ENCODE measurements at regions not wholly inside any gene's neighbourhood (a gene's known extent, or its start where the extent isn't known, plus 50 kb on each side); places are given as distances from the start of the nearest gene placed in this dataset.

DNA sequence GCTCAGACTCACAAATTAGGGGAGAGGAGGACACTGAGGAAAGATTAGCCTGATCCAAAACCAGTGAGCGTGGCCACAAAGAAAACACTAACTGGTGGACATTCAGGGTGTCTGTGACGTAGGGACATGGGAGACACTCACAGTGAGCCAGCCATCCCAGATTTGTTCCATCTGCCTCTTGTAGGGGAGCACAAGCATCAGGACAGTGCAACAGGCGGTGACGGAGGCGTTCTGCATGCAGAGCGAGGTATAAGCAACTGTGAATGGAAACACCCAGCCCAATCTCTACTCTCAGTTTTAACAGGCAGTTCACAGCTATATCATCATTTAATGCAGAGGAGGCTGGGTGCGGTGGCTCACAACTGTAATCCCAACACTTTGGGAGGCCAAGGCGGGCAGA lies 52.8 kb upstream of the TOMM7 start:
- Histone ChIP-seq H3K4me3 (ENCODE audit: low read depth, low read length) (no peak overlapping the region), H3K9me3 (ENCODE audit: severe bottlenecking) (no peaks in the 10 kb centered on the region), H3K27me3 (ENCODE audit: insufficient read depth, low read depth, severe bottlenecking) (no peaks in the 10 kb centered on the region), H3K36me3 (no peaks in the 10 kb centered on the region), H3K27ac (no peak overlapping the region)
- DNase-seq, result no peak
- TF ChIP-seq, protein P1, sequence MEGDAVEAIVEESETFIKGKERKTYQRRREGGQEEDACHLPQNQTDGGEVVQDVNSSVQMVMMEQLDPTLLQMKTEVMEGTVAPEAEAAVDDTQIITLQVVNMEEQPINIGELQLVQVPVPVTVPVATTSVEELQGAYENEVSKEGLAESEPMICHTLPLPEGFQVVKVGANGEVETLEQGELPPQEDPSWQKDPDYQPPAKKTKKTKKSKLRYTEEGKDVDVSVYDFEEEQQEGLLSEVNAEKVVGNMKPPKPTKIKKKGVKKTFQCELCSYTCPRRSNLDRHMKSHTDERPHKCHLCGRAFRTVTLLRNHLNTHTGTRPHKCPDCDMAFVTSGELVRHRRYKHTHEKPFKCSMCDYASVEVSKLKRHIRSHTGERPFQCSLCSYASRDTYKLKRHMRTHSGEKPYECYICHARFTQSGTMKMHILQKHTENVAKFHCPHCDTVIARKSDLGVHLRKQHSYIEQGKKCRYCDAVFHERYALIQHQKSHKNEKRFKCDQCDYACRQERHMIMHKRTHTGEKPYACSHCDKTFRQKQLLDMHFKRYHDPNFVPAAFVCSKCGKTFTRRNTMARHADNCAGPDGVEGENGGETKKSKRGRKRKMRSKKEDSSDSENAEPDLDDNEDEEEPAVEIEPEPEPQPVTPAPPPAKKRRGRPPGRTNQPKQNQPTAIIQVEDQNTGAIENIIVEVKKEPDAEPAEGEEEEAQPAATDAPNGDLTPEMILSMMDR (IDR thresholded peaks at IDR 0.05; ENCODE audit: low read depth, low read length), result no peak

DNA sequence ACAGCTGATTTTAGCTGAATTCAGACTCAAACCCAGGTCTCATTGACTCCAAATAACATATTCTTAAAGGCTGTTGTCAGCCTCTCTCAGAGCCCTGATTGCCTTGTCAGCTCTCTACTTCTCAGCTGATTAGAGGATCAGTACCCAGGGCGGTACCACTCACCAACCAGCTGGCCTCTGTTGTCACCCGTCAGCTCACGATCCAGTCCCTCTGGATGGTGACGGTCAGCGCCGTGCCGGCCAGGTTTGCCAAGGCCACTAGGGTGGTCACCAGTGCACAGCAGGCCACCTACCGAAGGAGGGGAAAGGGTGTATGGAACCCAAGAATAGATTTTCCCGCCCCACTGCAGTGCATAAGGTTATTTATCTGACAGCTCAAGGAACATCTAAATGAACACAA lies 52.3 kb upstream of the TOMM7 start:
- no peaks in the 10 kb centered on the region for H3K9me3 ChIP-seq (ENCODE audit: severe bottlenecking)
- no peak overlapping the region for H3K27ac ChIP-seq
- peak; percentile 25 for DNase-seq
- H3K27me3 ChIP-seq (ENCODE audit: insufficient read depth, low read depth, severe bottlenecking), result no peaks in the 10 kb centered on the region
- TF ChIP-seq, protein P1 (IDR thresholded peaks at IDR 0.05; ENCODE audit: low read depth, low read length), result no peak
- H3K36me3 ChIP-seq, result no peaks in the 10 kb centered on the region
- no peak overlapping the region for H3K4me3 ChIP-seq (ENCODE audit: low read depth, low read length)
